Liver (tissue), 8 donors: ENCODE measurements at regions not wholly inside any gene's neighbourhood (a gene's known extent, or its start where the extent isn't known, plus 50 kb on each side); places are given as distances from the start of the nearest gene placed in this dataset.
A peak's percentile ranks its signal among the peaks of the same experiment; 100 is the strongest.

ENCODE experiments used
- DNase-seq: peaks from one replicate; pipeline ENCODE4 v3.0.0-alpha.2; 2017; ENCODE audit warnings: low spot score
- H3K27ac ChIP-seq, 2 donors: one replicate each; pipeline ENCODE4 v1.7.0; 2013; ENCODE audit warnings: inconsistent platforms in 2 of 2, low read length in 2 of 2, control low read depth in 1 of 2, low read depth in 1 of 2, mild to moderate bottlenecking in 1 of 2
- H3K27me3 ChIP-seq, 4 donors: one replicate each; pipeline versions ENCODE4 v1.6.1 to v1.7.0; 2013; ENCODE audit warnings: low read length in 3 of 4, inconsistent platforms in 1 of 4, mild to moderate bottlenecking in 1 of 4, moderate library complexity in 1 of 4; ENCODE audit not compliant: control insufficient read depth in 4 of 4, insufficient read depth in 4 of 4
- H3K36me3 ChIP-seq, 4 donors: one replicate each; pipeline versions ENCODE4 v1.6.1 to v1.7.0; 2013; ENCODE audit warnings: low read length in 3 of 4, mild to moderate bottlenecking in 3 of 4, low read depth in 1 of 4, moderate library complexity in 1 of 4; ENCODE audit not compliant: control insufficient read depth in 4 of 4, insufficient read depth in 3 of 4
- H3K4me1 ChIP-seq, 4 donors: one replicate each; pipeline versions ENCODE4 v1.6.1 to v1.7.0; 2013; ENCODE audit warnings: low read length in 3 of 4, mild to moderate bottlenecking in 3 of 4, moderate library complexity in 1 of 4; ENCODE audit not compliant: control insufficient read depth in 4 of 4, insufficient read depth in 4 of 4
- H3K4me3 ChIP-seq, 3 donors: one replicate each; pipeline versions ENCODE4 v1.6.1 to v1.7.0; 2013; ENCODE audit warnings: low read length in 3 of 3, control low read depth in 1 of 3, low read depth in 1 of 3, mild to moderate bottlenecking in 1 of 3
- H3K9ac ChIP-seq, 2 donors: one replicate each; pipeline ENCODE4 v1.7.0; 2013; ENCODE audit warnings: low read length in 2 of 2, mild to moderate bottlenecking in 2 of 2, moderate library complexity in 2 of 2, control low read depth in 1 of 2, low read depth in 1 of 2
- H3K9me3 ChIP-seq, 4 donors: one replicate each; pipeline versions ENCODE4 v1.6.1 to v1.7.0; 2013; ENCODE audit warnings: low read length in 3 of 4; ENCODE audit not compliant: control insufficient read depth in 4 of 4
- EGR1 ChIP-seq, 2 donors: IDR thresholded peaks; 2 replicates each; pipeline ENCODE4 v1.6.1; 2016 to 2018; ENCODE audit warnings: antibody characterized with exemption in 2 of 2, low read depth in 2 of 2
- FOXA1 ChIP-seq: IDR thresholded peaks from 2 replicates; pipeline ENCODE4 v1.6.1; 2016; ENCODE audit warnings: antibody characterized with exemption
- FOXA2 ChIP-seq: IDR thresholded peaks from 2 replicates; pipeline ENCODE4 v1.6.1; 2016; ENCODE audit warnings: antibody characterized with exemption
- HNF4A ChIP-seq, 2 donors: conservative IDR thresholded peaks; 2 replicates each; pipeline ENCODE4 v1.6.1; 2016; ENCODE audit warnings: antibody characterized with exemption in 2 of 2, mild to moderate bottlenecking in 2 of 2
- HNF4G ChIP-seq: IDR thresholded peaks from 2 replicates; pipeline ENCODE4 v1.6.1; 2016; ENCODE audit warnings: antibody characterized with exemption
- JUND ChIP-seq, 2 donors: IDR thresholded peaks; 2 replicates each; pipeline ENCODE4 v1.6.1; 2016; ENCODE audit warnings: antibody characterized with exemption in 2 of 2
- NR2F2 ChIP-seq: IDR thresholded peaks from 2 replicates; pipeline ENCODE4 v1.6.1; 2016; ENCODE audit warnings: antibody characterized with exemption
- RAD21 ChIP-seq, 2 donors: IDR thresholded peaks; 2 replicates each; pipeline ENCODE4 v1.6.1; 2016; ENCODE audit warnings: antibody characterized with exemption in 2 of 2, mild to moderate bottlenecking in 2 of 2
- RXRA ChIP-seq, 2 donors: IDR thresholded peaks; 2 replicates each; pipeline ENCODE4 v1.6.1; 2017 to 2018; ENCODE audit warnings: antibody characterized with exemption in 2 of 2, mild to moderate bottlenecking in 1 of 2
- TAF1 ChIP-seq: conservative IDR thresholded peaks from 2 replicates; pipeline ENCODE4 v1.6.1; 2016; ENCODE audit warnings: antibody characterized with exemption, mild to moderate bottlenecking
- YY1 ChIP-seq: IDR thresholded peaks from 2 replicates; pipeline ENCODE4 v1.6.1; 2016; ENCODE audit warnings: antibody characterized with exemption, mild to moderate bottlenecking
- ZBTB33 ChIP-seq: IDR thresholded peaks from 2 replicates; pipeline ENCODE4 v1.6.1; 2016; ENCODE audit warnings: antibody characterized with exemption
- WGBS: extraction: QIAGEN DNeasy Blood & Tissue Kit; methylation state at CpG from one replicate; pipeline ENCODE4 v1.1.7; 2013; 5-methylcytosine and 5-hydroxymethylcytosine counted together
- TF ChIP-seq, protein P1 (sequence below): IDR thresholded peaks from 2 replicates; pipeline ENCODE4 v1.6.1; 2016; ENCODE audit warnings: antibody characterized with exemption
- TF ChIP-seq, protein P2 (sequence below): fragments of 150-350 bp; IDR thresholded peaks from 2 replicates; pipeline ENCODE4 v1.5.1; 2017; ENCODE audit warnings: improper control_type of control experiment, low read depth, low read length; ENCODE audit not compliant: missing input control
- TF ChIP-seq, protein P3 (sequence below): IDR thresholded peaks from 2 replicates; pipeline ENCODE4 v1.6.1; 2016; ENCODE audit warnings: antibody characterized with exemption
- donor health status: healthy.
- donor health status: healthy.
- donor health status: healthy.
- donor health status: healthy.
- donor health status: healthy.

DNA sequence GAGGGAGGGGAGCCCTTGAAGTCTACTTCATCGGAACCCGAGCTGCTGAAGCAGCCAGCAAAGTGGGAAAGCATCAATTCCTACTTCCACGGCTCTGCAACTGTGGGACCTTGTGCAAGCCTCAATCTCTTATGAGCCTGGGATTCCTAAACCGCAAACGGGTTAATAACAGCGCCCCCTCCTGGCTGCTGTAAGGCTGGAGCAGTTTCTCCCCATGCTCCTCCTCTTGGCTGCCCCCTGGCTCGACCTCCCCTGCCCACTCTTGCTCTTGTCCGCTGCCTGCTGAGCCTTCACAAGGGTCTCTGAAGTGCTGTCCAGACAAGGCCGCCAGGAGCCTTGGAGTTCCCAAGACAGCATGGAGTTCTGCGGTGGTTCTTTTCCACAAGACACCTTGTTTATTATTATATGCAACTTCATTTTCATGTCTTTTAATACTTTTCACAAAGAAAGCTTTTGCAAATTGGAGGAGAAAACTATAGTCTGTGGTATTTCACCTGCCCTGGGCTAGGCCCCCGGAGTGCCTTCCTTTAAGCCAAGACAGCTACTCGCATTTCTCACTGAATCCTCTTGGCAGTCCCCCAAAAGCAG, 157.2 kb downstream of the DDX1 start:
- H3K27me3 ChIP-seq: no peaks in the 10 kb centered on the region
- H3K36me3 ChIP-seq: no peaks in the 10 kb centered on the region
- no peak for DNase-seq
- no peaks in the 10 kb centered on the region for H3K9me3 ChIP-seq
- H3K4me3 ChIP-seq: no peak overlapping the region
- H3K4me1 ChIP-seq: peaks cover 0 to 3% (median 0%) of the 10 kb centered on the region in 4 donors
- no peak overlapping the region for H3K9ac ChIP-seq
- 85% methylated on average over 12 of the region's 12 CpGs for WGBS
- TF ChIP-seq HNF4G (no peak), RAD21 (IDR thresholded peaks at IDR 0.05) (peak in 1 of 2 donors; percentile 27)
- no peak overlapping the region for H3K27ac ChIP-seq

- H3K36me3 ChIP-seq: no peaks in the 10 kb centered on the region
- no peak overlapping the region for H3K9ac ChIP-seq
- H3K9me3 ChIP-seq: no peaks in the 10 kb centered on the region
- 77% methylated on average over 11 of the region's 11 CpGs for WGBS
- peaks cover 0 to 3% (median 0%) of the 10 kb centered on the region in 4 donors for H3K4me1 ChIP-seq
- no peak for TF ChIP-seq RAD21 (IDR thresholded peaks at IDR 0.05)
- TF ChIP-seq, protein P1, sequence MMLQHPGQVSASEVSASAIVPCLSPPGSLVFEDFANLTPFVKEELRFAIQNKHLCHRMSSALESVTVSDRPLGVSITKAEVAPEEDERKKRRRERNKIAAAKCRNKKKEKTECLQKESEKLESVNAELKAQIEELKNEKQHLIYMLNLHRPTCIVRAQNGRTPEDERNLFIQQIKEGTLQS: no peak
- TF ChIP-seq RXRA (IDR thresholded peaks at IDR 0.05): no peak
- TF ChIP-seq NR2F2: no peak
- no peak for TF ChIP-seq TAF1
- TF ChIP-seq ZBTB33: no peak
- TF ChIP-seq YY1: no peak
- H3K4me3 ChIP-seq: no peak overlapping the region
- H3K27ac ChIP-seq: no peak overlapping the region
- DNase-seq: no peak
- no peaks in the 10 kb centered on the region for H3K27me3 ChIP-seq
Observed at GRCh38 chr2:15749460-15750432, 158.1 kb downstream of the DDX1 start.

GRCh38 chr2:15750433-15750814, 158.8 kb downstream of the DDX1 start:
- Histone ChIP-seq H3K36me3 (no peaks in the 10 kb centered on the region), H3K4me1 (peaks cover 0 to 3% (median 0%) of the 10 kb centered on the region in 4 donors), H3K4me3 (no peak overlapping the region), H3K27ac (no peak overlapping the region), H3K9me3 (no peaks in the 10 kb centered on the region), H3K9ac (no peak overlapping the region), H3K27me3 (no peaks in the 10 kb centered on the region)
- WGBS: 90% methylated on average over 3 of the region's 3 CpGs
- DNase-seq: no peak
- no peak for TF ChIP-seq EGR1 (IDR thresholded peaks at IDR 0.05; ENCODE audit: low read depth in 2 of 2)
- TF ChIP-seq HNF4A (conservative IDR thresholded peaks at IDR 0.05): no peak
- TF ChIP-seq ZBTB33: no peak
- TF ChIP-seq YY1: no peak
- TF ChIP-seq HNF4G: no peak
- TF ChIP-seq, protein P2, sequence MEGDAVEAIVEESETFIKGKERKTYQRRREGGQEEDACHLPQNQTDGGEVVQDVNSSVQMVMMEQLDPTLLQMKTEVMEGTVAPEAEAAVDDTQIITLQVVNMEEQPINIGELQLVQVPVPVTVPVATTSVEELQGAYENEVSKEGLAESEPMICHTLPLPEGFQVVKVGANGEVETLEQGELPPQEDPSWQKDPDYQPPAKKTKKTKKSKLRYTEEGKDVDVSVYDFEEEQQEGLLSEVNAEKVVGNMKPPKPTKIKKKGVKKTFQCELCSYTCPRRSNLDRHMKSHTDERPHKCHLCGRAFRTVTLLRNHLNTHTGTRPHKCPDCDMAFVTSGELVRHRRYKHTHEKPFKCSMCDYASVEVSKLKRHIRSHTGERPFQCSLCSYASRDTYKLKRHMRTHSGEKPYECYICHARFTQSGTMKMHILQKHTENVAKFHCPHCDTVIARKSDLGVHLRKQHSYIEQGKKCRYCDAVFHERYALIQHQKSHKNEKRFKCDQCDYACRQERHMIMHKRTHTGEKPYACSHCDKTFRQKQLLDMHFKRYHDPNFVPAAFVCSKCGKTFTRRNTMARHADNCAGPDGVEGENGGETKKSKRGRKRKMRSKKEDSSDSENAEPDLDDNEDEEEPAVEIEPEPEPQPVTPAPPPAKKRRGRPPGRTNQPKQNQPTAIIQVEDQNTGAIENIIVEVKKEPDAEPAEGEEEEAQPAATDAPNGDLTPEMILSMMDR: no peak
- no peak for TF ChIP-seq RAD21 (IDR thresholded peaks at IDR 0.05)
- TF ChIP-seq, protein P1: no peak
- TF ChIP-seq FOXA2: no peak
- TF ChIP-seq NR2F2: no peak
- TF ChIP-seq FOXA1: no peak
- no peak for TF ChIP-seq JUND (IDR thresholded peaks at IDR 0.05)
- TF ChIP-seq, protein P3, sequence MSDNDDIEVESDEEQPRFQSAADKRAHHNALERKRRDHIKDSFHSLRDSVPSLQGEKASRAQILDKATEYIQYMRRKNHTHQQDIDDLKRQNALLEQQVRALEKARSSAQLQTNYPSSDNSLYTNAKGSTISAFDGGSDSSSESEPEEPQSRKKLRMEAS: no peak
